GM12891 (cell line): ENCODE measurements at regions not wholly inside any gene's neighbourhood (a gene's known extent, or its start where the extent isn't known, plus 50 kb on each side); places are given as distances from the start of the nearest gene placed in this dataset.

ENCODE experiments used
- DNase-seq: peaks from one replicate; pipeline ENCODE4 v3.0.0; 2011; ENCODE audit warnings: low spot score; ENCODE audit not compliant: insufficient read length
- FAIRE-seq: peaks from 2 replicates; lab custom pipeline; 2011; peaks lifted over from hg19 to GRCh38; lab: Jason Lieb, UNC
- PAX5 ChIP-seq: IDR thresholded peaks from 2 replicates; pipeline ENCODE4 v1.6.1; 2011; ENCODE audit warnings: low read length, moderate library complexity, mild to moderate bottlenecking; ENCODE audit not compliant: insufficient read depth, severe bottlenecking
- POLR2A ChIP-seq: IDR thresholded peaks from 2 replicates; pipeline ENCODE4 v1.6.1; 2011; ENCODE audit warnings: low read depth, low read length, control low read depth
- POLR2AphosphoS5 ChIP-seq: IDR thresholded peaks from 2 replicates; pipeline ENCODE4 v1.6.1; 2011; ENCODE audit warnings: low read depth, low read length, control low read depth
- POU2F2 ChIP-seq: IDR thresholded peaks from 2 replicates; pipeline ENCODE4 v1.6.1; 2011; ENCODE audit warnings: low read depth, mild to moderate bottlenecking, control low read depth, low read length, moderate library complexity
- SPI1 ChIP-seq: IDR thresholded peaks from 2 replicates; pipeline ENCODE4 v1.6.1; 2011; ENCODE audit warnings: low read depth, low read length, control low read depth
- TAF1 ChIP-seq: IDR thresholded peaks from 2 replicates; pipeline ENCODE4 v1.6.1; 2011; ENCODE audit warnings: low read depth, low read length, control low read depth

- TF ChIP-seq POU2F2 (no peak), TAF1 (no peak), POLR2A (no peak), PAX5 (no peak), POLR2AphosphoS5 (no peak), SPI1 (no peak)
Measured at GRCh38 chr13:22690756-22691155, 490.0 kb upstream of the SGCG start.

DNA sequence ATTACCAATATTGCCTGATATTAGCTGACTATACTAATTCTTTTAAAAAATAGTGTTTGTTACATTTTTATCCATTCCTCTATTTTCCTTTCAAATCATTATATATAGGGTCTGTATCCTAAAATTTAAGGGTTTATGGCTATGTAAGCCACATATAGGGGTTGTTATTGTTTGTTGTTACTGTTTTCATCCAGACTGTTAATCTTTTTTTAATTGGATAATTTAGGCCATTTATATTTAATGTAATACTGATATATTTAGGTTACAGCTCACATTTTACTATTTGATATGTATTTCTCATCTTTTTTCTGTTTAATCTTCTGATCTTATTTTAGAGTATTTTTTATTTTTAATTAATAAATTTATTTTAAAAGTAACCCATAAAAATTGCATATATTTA is 487.1 kb upstream of the SGCG start:
- FAIRE-seq (no peak), DNase-seq (no peak)
- TF ChIP-seq POU2F2 (no peak), SPI1 (no peak), TAF1 (no peak), POLR2A (no peak), POLR2AphosphoS5 (no peak)

More at GRCh38 chr13:22690756-22691155, 490.0 kb upstream of the SGCG start:
- DNase-seq (no peak), FAIRE-seq (no peak)

DNA sequence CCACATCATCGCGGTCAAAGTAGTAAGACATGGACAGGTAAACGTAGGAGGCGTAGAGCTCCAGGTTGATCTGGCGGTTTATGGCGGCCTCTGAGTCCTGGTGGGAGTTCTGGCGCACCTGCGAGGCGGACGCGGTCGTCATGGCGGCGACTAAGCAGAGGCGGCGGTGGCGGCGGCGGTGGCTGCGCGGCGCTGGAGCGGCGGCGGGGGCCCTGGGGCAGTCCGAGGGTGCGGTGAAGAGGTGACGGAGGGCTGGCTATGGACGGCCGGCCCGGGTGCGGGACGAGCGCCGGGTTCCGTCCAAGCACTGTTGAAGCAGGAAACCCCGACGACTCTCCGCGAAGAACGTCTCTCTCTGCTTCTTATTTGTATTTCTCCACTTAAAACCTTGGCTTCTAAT is 484.3 kb upstream of the SGCG start:
- TF ChIP-seq SPI1 (no peak), TAF1 (no peak), POLR2AphosphoS5 (no peak), POU2F2 (no peak), PAX5 (no peak), POLR2A (no peak)
- FAIRE-seq (no peak), DNase-seq (no peak)

DNA sequence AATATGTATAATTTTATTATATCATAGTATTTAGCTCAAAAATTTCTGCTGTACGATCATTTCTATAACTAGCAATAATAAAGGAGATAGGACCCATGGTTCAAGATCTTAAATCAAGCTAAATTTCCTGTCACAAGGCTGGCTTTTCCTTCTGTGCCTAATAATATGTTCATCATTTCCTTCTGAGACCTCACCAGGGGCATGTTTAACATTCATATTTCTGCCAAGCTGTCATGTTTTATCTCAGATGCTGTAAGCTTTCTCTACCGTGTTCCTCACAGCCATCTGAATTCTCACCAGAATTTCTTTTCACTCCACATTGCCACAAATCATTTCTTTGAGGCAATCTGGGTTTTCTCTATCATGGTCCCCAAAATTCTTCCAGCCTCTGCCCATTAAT is 482.3 kb upstream of the SGCG start:
- DNase-seq (no peak), FAIRE-seq (no peak)
- TF ChIP-seq TAF1, result no peak
- no peak for TF ChIP-seq SPI1
- TF ChIP-seq POU2F2, result no peak
- no peak for TF ChIP-seq POLR2AphosphoS5
- no peak for TF ChIP-seq POLR2A
- no peak for TF ChIP-seq PAX5

- no peak for FAIRE-seq
- TF ChIP-seq PAX5 (no peak), POU2F2 (no peak)
- no peak for DNase-seq
Measured at GRCh38 chr13:22700246-22700887, 480.4 kb upstream of the SGCG start.

GRCh38 chr13:22703601-22704209 is 477.1 kb upstream of the SGCG start:
- DNase-seq (no peak), FAIRE-seq (no peak)
- TF ChIP-seq POU2F2 (no peak), POLR2AphosphoS5 (no peak), TAF1 (no peak), PAX5 (no peak), POLR2A (no peak), SPI1 (no peak)

- no peak for FAIRE-seq
- TF ChIP-seq POLR2AphosphoS5 (no peak), POU2F2 (no peak), SPI1 (no peak), POLR2A (no peak), TAF1 (no peak), PAX5 (no peak)
- no peak for DNase-seq
Measured at GRCh38 chr13:22707946-22708345, 472.8 kb upstream of the SGCG start.

- FAIRE-seq (no peak), DNase-seq (no peak)
- TF ChIP-seq POLR2A, result no peak
Measured at GRCh38 chr13:22717036-22717435, 463.7 kb upstream of the SGCG start.

DNA sequence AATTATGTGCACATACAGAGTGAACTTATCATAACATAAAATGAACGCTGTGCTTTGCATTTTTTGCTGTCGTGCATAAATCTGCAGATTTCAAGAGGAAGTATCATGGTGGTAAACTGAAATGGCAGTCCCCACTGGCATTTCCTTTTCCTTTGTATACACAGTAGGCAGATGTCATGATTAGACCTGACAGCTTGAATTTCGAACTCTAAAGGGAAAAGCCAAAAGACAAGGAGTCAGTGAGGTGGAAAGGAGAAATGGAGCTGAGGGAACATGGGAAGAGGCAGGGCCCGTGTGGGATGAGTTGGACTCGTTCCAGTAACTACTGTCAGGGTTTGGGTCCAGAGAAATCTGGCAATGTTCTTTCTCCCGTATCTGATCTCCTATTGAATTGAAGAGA is 454.1 kb upstream of the SGCG start:
- FAIRE-seq (no peak), DNase-seq (no peak)
- TF ChIP-seq POU2F2, result no peak
- no peak for TF ChIP-seq TAF1

DNA sequence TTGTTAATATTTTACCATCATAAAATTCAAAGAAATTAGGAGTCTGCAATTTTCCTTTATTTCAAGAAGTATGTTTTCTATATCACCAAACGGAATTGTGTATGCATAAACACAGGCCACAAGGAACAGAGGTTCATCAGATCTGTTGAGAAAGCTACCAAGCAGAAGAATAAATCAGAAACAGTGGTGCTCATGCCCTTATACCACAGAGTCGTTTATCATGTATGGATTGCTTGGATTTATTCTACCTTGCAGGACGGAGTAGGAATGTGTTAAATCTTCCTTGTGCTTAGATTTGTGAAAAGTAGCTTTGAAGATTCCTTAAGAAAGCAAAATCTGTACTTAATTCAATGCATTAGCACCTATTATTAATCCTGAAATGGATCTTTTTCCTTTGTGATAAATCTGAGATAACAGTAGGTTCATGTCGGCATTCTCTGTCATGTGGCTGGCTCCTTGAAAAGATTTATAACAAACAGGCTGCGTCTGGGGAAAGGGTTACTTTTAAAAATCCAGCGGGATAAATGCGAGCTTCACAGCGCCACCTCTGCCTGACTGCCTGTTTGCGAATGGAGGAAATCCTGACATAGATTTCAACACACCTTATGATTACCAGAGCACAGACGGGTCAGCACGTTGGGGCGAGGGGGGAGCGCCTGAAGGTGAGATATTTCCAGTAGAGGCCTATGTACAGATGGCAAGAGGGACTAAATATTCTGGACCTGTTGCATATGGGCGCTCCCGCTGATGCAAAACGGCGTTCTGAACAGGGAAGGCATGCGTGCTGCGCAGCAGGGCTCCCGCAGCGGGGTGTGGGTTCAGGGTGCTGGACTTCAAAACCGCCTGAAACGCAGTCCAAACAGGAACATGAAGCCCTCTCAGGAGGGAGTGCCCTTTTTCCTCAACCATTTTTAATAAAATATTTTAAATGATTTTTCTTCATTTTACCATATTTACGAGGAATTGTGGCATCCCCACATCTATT is 445.5 kb upstream of the SGCG start:
- FAIRE-seq (no peak), DNase-seq (no peak)
- TF ChIP-seq POU2F2 (no peak), POLR2AphosphoS5 (no peak), SPI1 (no peak), PAX5 (no peak), POLR2A (no peak), TAF1 (no peak)
